Breast epithelium (tissue), 4 donors: ENCODE measurements at regions not wholly inside any gene's neighbourhood (a gene's known extent, or its start where the extent isn't known, plus 50 kb on each side); places are given as distances from the start of the nearest gene placed in this dataset.
"Not testable (repeated sequence)": the region's sequence is repeated elsewhere in the genome, so short reads cannot be mapped to it uniquely, and the experiment has no call there.

Source experiments
- DNase-seq, 2 donors: peaks; one replicate each; pipeline ENCODE4 v3.0.0-alpha.2; 2019; ENCODE audit warnings: low spot score in 2 of 2
- H3K27ac ChIP-seq, 2 donors: fragments of 200-600 bp; sonication (generic) in 1 of 2; one replicate each; pipeline ENCODE4 v1.5.1; 2016 to 2019; ENCODE audit warnings: mild to moderate bottlenecking in 1 of 2
- H3K27me3 ChIP-seq, 2 donors: fragments of 200-600 bp; sonication (generic) in 1 of 2; one replicate each; pipeline versions ENCODE4 v1.5.1 to v1.6.0; 2017 to 2019; ENCODE audit warnings: control low read depth in 1 of 2, mild to moderate bottlenecking in 1 of 2
- H3K36me3 ChIP-seq: fragments of 200-600 bp; one replicate; pipeline ENCODE4 v1.5.1; 2019
- H3K4me1 ChIP-seq, 2 donors: fragments of 200-600 bp; sonication (generic); one replicate each; pipeline ENCODE4 v1.5.1; 2016 to 2019; ENCODE audit warnings: control low read depth in 1 of 2
- H3K4me3 ChIP-seq, 3 donors: fragments of 200-600 bp; sonication (generic); 1 replicate in 2 of 3; 2 replicates in 1 of 3; pipeline ENCODE4 v1.5.1; 2016 to 2019; ENCODE audit warnings: mild to moderate bottlenecking in 3 of 3, moderate library complexity in 2 of 3
- H3K9me3 ChIP-seq, 2 donors: fragments of 200-600 bp; sonication (generic) in 1 of 2; one replicate each; pipeline ENCODE4 v1.5.1; 2016 to 2019; ENCODE audit warnings: control low read depth in 1 of 2
- CTCF ChIP-seq, 3 donors: fragments of 450-650 bp; IDR thresholded peaks; one replicate each; pipeline ENCODE4 v1.5.1; 2016 to 2017; ENCODE audit warnings: antibody characterized with exemption in 3 of 3, mild to moderate bottlenecking in 3 of 3, moderate library complexity in 3 of 3
- POLR2A ChIP-seq: fragments of 450-650 bp; IDR thresholded peaks from one replicate; pipeline ENCODE4 v1.6.1; 2016; ENCODE audit warnings: antibody characterized with exemption, mild to moderate bottlenecking, moderate library complexity
- POLR2AphosphoS5 ChIP-seq, 3 donors: sonication (generic); formaldehyde crosslinking; IDR thresholded peaks; one replicate each; pipeline ENCODE4 v1.6.1; 2017; ENCODE audit warnings: antibody characterized with exemption in 3 of 3
- intact Hi-C: fragments of 100-400 bp; cut with DNase I; formaldehyde crosslinking; loops from one replicate; pipeline ENCODE4 v1.15.1; 2023; ENCODE audit warnings: low total_unique reads

DNA sequence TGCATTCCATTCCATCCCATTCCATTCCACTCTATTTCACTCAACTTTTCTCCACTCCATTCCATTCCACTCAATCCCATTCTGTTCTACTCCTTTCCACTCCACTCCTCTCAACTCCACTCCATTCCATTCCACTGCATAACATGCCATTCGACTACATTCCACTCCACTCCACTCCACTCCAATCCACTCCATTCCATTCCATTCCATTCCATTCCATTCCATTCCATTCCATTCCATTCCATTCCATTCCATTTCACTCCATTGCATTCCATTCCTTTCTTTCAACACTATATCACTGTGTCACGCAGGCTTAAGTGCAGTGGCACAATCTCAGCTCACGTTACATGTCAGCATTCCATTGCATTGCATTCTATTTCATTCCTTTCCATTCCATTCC lies 1430.4 kb downstream of the TSPY10 start:
- H3K4me3 ChIP-seq, H3K9me3 ChIP-seq, H3K36me3 ChIP-seq, H3K27me3 ChIP-seq, DNase-seq, H3K4me1 ChIP-seq, intact Hi-C loops, H3K27ac ChIP-seq: not testable (repeated sequence)

- H3K4me1 ChIP-seq = no peaks in the 10 kb centered on the region
- H3K36me3 ChIP-seq = no peaks in the 10 kb centered on the region
- peak; percentile 17 to 47 for DNase-seq
- no peaks in the 10 kb centered on the region for H3K27me3 ChIP-seq
- TF ChIP-seq POLR2A = no peak
- TF ChIP-seq CTCF (IDR thresholded peaks at IDR 0.05) = no peak
- TF ChIP-seq POLR2AphosphoS5 (IDR thresholded peaks at IDR 0.05) = no peak
- intact Hi-C loops = no loop called here
- no peak overlapping the region for H3K4me3 ChIP-seq
- H3K9me3 ChIP-seq = no peaks in the 10 kb centered on the region
- no peak overlapping the region for H3K27ac ChIP-seq
These were observed 1445.7 kb downstream of the TSPY10 start for GRCh38 chrY:10973422-10973821.

DNA sequence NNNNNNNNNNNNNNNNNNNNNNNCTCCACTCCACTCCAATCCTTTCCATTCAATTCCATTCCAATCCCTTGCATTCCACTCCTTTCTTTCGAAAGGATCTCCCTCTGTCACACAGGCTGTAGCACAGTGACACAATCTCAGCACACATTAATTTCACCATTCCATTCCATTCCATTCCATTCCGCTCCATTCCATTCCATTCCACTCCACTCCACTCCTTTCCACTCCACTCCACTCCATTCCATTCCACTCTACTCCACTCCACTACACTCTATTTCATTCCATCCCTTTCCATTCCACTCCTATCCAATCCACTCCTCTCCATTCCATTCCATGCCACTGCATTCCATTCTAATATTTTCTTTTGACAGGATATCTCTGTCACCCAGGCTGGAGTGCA lies 1459.0 kb downstream of the TSPY10 start:
- H3K4me3 ChIP-seq = no peak overlapping the region
- no peaks in the 10 kb centered on the region for H3K9me3 ChIP-seq
- no peaks in the 10 kb centered on the region for H3K4me1 ChIP-seq
- TF ChIP-seq CTCF (IDR thresholded peaks at IDR 0.05) = no peak
- no peak for TF ChIP-seq POLR2A
- TF ChIP-seq POLR2AphosphoS5 (IDR thresholded peaks at IDR 0.05) = no peak
- intact Hi-C loops = no loop called here
- no peak for DNase-seq
- no peak overlapping the region for H3K27ac ChIP-seq
- no peaks in the 10 kb centered on the region for H3K36me3 ChIP-seq
- H3K27me3 ChIP-seq = no peaks in the 10 kb centered on the region

DNA sequence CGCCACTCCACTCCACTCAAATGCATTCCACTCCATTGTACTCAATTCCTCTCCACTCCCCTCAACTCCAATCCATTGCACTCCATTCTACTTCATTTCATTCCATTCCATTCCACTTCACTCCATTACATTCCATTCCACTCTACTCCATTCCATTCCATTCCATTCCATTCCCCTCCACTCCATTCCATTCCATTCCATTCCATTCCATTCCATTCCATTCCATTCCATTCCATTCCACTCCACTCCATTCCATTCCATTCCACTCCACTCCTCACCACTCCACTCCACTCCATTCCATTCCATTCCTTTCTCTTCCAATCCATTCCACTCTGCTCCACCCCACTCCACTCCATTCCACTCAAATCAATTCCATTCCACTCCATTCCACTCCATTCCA lies 1459.9 kb downstream of the TSPY10 start:
- Histone ChIP-seq H3K36me3 (no peaks in the 10 kb centered on the region), H3K4me1 (no peaks in the 10 kb centered on the region), H3K27me3 (no peaks in the 10 kb centered on the region), H3K4me3 (no peak overlapping the region), H3K9me3 (no peaks in the 10 kb centered on the region), H3K27ac (no peak overlapping the region)
- DNase-seq = no peak
- no peak for TF ChIP-seq CTCF (IDR thresholded peaks at IDR 0.05)
- no peak for TF ChIP-seq POLR2A
- TF ChIP-seq POLR2AphosphoS5 (IDR thresholded peaks at IDR 0.05) = no peak
- intact Hi-C loops = no loop called here

GRCh38 chrY:10993955-10994354 lies 1466.3 kb downstream of the TSPY10 start:
- Histone ChIP-seq H3K9me3 (no peaks in the 10 kb centered on the region), H3K27ac (no peak overlapping the region), H3K4me3 (no peak overlapping the region), H3K27me3 (no peaks in the 10 kb centered on the region), H3K4me1 (no peaks in the 10 kb centered on the region), H3K36me3 (no peaks in the 10 kb centered on the region)
- TF ChIP-seq POLR2A (no peak), CTCF (IDR thresholded peaks at IDR 0.05) (no peak), POLR2AphosphoS5 (IDR thresholded peaks at IDR 0.05) (no peak)
- DNase-seq = no peak
- intact Hi-C loops = no loop called here

GRCh38 chrY:10999715-11000114 lies 1472.0 kb downstream of the TSPY10 start:
- DNase-seq, H3K27ac ChIP-seq, H3K36me3 ChIP-seq, H3K4me3 ChIP-seq, H3K27me3 ChIP-seq, H3K9me3 ChIP-seq, H3K4me1 ChIP-seq, intact Hi-C loops: not testable (repeated sequence)

- H3K9me3 ChIP-seq, intact Hi-C loops, DNase-seq, H3K4me3 ChIP-seq, H3K4me1 ChIP-seq, H3K36me3 ChIP-seq, H3K27me3 ChIP-seq, H3K27ac ChIP-seq: not testable (repeated sequence)
These were observed 1486.5 kb downstream of the TSPY10 start for GRCh38 chrY:11014229-11014628.
